Stimulated activated CD4-positive, alpha-beta T cell treated with anti-CD3 and anti-CD28 coated beads, Interleukin-1b, Interleukin-23, amount 100 ng/mL, for 24 hours (primary cell): ENCODE measurements at regions not wholly inside any gene's neighbourhood (a gene's known extent, or its start where the extent isn't known, plus 50 kb on each side); places are given as distances from the start of the nearest gene placed in this dataset.
"Not testable (repeated sequence)": the region's sequence is repeated elsewhere in the genome, so short reads cannot be mapped to it uniquely, and the experiment has no call there.

ENCODE experiments used
- DNase-seq, 4 experiments: peaks; one replicate each; pipeline ENCODE4 v3.0.0-alpha.2; 2020; ENCODE audit warnings: low read depth in 4 of 4, low spot score in 1 of 4

- DNase-seq, result peak in 1 of 4 experiments; percentile 47
These were observed 64.6 kb upstream of the ENPP6 start for GRCh38 chr4:184282251-184282713.

DNA sequence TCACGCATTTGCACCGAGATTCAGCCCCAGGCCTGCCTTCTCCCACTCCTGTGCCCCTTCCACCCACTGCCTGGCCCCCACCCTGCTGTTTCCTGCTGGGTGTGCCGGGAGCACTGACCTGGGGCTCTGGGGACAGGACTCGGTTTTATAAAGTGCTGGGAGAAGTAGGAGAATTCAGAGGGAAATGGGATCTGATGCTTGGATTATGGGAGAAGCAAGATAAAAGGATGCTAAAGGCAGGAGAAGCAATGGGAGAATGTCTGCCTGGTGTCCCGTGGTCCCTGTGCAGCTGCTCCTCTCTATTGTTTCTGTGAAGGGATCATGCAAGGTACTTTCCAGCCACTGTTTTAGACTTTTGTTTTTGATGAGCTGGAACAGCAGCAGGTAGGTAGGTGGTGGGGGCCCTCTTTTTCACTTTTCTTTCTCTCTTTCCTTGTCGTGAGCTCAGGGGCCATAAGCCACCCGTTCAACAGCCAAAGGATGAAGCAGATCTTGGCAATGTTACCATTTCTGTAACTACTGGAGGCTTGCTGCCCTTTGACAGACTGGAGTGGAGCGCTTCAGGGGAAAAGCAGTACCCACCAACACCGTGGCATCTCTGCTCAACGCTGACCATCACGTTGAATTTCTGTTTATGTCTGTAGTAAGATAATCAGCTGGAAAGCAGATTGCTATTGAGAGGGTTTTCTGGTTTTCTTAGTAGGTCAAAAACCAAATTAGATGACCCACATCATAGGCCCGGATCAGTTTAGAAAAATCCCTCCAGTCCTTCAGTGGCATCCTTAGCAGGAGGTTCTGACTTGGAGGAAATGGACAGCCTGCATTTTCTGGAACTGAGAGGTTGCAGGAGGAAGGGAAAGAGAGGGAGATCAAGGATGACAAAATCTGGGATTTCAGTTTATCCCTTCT, 63.8 kb upstream of the ENPP6 start:
- DNase-seq, result no peak

- DNase-seq, result no peak
These were observed 63.0 kb upstream of the ENPP6 start for GRCh38 chr4:184280591-184281071.

DNA sequence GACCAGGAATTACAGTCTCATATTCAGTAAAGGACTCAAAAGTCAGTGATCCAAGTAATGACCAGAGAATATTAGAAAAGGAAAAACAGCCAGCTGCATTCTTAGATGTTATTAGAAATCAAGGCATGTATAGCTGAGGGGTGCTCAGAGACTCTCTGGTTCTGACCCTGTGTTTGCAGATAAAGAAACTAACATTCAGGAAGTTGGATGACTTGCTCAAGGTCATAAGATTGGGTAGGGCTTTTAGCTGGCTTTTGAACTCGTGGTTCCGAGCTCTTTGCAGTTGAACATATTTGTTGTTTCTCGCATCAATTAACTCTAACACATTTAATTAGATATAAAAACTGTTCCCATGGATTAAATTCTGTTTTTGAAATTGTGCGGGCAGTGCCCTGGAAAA, 62.5 kb upstream of the ENPP6 start:
- no peak for DNase-seq

GRCh38 chr4:184279496-184280061, 61.9 kb upstream of the ENPP6 start:
- DNase-seq, result no peak

DNA sequence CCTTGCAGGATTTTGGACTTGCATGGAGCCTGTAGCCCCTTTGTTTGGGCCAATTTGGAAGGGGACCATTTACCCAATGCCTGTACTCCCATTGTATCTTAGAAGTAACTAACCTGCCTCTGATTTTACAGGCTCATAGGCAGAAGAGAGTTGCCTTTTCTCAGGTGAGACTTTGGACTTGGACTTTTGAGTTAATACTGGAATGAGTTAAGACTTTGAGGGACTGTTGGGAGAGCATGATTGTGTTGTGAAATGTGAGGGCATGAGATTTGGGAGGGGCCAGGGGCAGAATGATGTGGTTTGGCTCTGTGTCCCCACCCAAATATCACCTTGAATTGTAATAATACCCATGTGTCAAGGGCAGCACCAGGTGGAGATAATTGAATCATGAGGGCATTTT, 60.1 kb upstream of the ENPP6 start:
- not testable (repeated sequence) for DNase-seq

DNA sequence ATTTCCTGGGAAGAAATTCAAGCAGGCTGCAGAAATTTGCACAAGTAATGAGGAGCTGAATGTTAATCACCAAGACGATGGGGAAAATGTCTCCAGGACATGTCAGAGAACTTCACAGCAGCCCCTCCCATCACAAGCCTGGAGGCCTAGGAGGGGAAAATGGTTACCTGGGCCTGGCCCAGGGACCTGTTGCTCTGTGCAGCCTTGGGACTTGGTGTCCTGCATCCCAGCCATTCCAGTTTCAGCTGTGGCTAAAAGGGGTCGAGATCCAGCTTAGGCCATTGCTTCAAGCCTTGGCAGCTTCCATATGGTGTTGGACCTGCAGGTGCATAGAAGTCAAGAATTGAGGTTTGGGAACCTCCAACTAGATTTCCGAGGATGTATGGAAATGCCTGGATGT, 59.3 kb upstream of the ENPP6 start:
- not testable (repeated sequence) for DNase-seq

GRCh38 chr4:184276346-184276745, 58.7 kb upstream of the ENPP6 start:
- DNase-seq, result not testable (repeated sequence)

DNA sequence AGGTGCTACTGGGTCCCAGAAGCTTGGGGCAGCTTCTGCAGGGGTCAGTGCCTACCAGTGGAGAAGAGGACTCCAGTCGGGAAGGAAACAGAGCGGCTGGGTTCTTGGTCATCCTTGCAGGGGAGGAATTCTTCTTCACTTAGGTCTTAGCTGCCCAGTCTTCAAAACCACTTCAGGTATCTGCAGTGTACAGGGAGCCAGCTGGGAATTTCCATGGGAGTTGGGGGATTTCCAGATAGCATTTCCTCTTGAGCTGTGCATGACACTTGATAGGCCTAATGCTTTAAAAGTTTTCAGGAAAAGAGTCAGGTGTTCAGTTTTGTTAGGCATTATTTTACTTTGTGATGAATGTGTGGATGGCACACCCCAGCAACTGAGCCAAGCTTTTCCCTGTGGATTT, 58.1 kb upstream of the ENPP6 start:
- DNase-seq, result no peak

GRCh38 chr4:184274286-184274951, 56.7 kb upstream of the ENPP6 start:
- DNase-seq, result no peak

DNA sequence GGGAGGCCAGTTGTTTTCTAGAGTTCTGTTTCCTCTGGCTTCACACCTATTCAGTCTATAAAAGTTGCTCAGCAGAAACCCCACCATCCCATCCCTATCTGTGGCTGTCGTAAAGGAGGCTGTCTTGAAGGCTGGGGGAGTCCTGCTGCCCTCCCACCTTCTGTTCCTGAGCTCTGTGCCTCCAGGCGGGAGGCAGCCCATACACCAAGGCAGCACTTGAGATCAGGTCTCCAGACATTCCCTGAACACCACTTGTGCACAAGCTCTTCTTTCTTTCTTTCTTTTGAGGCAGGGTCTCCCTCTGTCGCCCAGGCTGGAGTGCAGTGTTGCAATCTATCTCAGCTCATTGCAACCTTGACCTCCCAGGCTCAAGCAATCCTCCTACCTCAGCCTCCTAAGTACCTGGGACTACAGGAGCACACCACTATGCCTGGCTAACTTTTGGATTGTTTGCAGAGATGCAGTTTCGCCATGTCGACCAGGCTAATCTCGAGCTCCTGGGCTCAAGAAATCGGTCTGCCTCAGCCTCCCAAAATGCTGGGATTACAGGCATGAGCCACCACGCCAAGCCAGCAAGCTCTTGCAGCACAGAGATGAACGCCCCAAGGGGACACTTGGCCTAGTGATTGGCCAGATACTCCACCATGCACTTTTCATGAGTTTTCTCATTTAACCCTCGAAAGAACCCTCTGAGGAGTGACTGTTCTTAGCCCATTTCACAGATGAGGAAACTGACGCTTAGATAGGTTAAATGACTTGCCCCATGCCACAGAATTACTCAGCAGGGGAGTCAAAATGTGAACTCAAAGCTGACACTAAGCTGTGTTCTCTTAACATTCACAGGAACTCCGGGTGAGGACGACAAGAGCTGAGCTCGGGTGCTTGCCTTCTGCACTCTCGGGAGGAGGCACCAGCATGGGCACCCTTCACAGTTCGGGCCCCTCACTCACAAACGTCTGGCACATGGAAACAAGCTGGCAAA, 55.8 kb upstream of the ENPP6 start:
- no peak for DNase-seq

GRCh38 chr4:184270808-184271413, 53.2 kb upstream of the ENPP6 start:
- DNase-seq, result no peak

GRCh38 chr4:184269879-184270430, 52.3 kb upstream of the ENPP6 start:
- DNase-seq, result no peak

DNA sequence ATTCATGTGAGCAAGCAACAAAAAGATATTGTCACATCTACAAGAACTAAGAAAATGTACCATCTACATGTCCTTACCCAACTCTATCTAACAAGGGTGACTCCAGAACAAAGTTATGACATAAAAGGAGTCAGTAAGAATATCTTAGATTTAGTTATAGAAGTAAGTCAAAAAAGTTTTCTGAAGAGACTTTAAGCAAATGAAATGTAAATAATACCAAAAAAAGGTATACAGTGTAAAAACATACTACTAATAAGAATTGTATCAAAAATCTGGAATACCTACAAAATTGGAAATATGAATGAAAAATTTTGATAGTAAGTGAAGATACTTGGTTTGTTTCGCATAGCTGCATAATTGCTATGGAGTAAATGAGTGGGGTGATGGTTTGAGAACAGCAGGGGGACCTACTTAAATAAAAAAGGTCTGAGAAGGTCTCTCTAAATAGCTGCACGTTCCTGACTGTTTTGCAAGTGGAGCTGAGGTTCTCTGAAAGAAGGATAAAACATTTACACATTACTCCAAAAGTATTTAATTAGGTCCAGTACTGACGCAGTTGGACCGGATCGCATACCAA, 51.0 kb upstream of the ENPP6 start:
- DNase-seq, result no peak

DNA sequence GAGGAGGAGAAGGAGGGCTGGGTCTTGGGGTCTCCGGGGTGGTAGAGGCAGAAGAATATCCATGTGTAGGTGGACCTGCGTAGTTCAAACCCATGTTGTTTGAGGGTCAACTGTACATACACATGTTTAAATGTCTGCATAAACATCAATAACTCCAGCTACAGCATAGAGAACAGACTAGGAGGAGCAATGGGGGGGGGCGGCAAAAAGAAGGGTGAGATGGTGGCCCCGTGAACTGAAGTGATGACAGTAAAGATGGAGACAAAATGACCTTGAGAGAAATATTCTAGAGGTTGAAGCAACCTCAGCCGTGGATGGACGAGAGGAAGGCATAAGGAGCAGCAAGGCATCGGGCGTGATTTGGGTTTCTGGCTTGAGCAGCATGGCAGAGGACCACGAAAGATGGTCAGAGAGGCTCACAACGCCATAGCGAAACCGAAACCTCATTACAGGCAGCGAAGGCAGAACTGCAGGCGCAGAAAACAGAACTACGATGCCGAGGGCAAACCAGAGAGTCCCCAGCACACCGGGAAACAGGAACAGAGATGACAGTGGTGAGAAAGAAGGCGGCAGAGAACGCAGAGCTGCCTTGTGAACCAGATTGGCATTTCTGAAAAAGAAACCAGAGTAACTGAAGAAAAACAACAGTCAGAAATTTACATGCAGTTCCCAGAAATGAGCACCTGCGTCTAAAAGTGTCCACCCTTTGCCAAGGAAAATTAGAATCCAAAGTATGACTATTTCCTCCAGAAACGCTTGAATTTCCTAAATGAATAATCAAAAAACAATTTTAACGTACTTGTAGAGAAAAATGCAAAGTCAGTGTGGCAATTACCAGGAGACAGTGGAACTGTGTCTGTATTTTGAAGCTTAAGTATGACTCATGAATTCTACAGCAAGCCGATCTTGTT, 50.3 kb upstream of the ENPP6 start:
- DNase-seq, result peak in 3 of 4 experiments; percentile 51 to 67 (median 56)
